Neural progenitor cell (in vitro differentiated cells): ENCODE measurements at regions not wholly inside any gene's neighbourhood (a gene's known extent, or its start where the extent isn't known, plus 50 kb on each side); places are given as distances from the start of the nearest gene placed in this dataset.

Experiments
- DNase-seq: peaks from one replicate; pipeline ENCODE4 v3.0.0-alpha.2; 2016; ENCODE audit warnings: low spot score
- H2AFZ ChIP-seq: fragments of 200-600 bp; sonication (generic); replicated peaks from 2 replicates; pipeline ENCODE4 v1.6.1; 2016; ENCODE audit warnings: antibody characterized with exemption
- H3F3A ChIP-seq: fragments of 200-600 bp; sonication (generic); 2 replicates; pipeline ENCODE4 v1.6.1; 2016; ENCODE audit warnings: antibody characterized with exemption, low read depth
- H3K27ac ChIP-seq: fragments of 200-600 bp; sonication (generic); 2 replicates; pipeline ENCODE4 v1.5.1; 2016; ENCODE audit warnings: mild to moderate bottlenecking
- H3K27me3 ChIP-seq: fragments of 200-600 bp; sonication (generic); 2 replicates; pipeline ENCODE4 v1.6.1; 2016; ENCODE audit warnings: mild to moderate bottlenecking, moderate library complexity
- H3K36me3 ChIP-seq: fragments of 200-600 bp; sonication (generic); 2 replicates; pipeline ENCODE4 v1.5.1; 2016
- H3K4me1 ChIP-seq: fragments of 200-600 bp; sonication (generic); 2 replicates; pipeline ENCODE4 v1.6.1; 2016; ENCODE audit warnings: mixed run types
- H3K4me2 ChIP-seq: fragments of 200-600 bp; sonication (generic); 2 replicates; pipeline ENCODE4 v1.6.1; 2016
- H3K4me3 ChIP-seq: fragments of 200-600 bp; sonication (generic); 2 replicates; pipeline ENCODE4 v1.5.1; 2016
- H3K79me2 ChIP-seq: fragments of 200-600 bp; sonication (generic); 2 replicates; pipeline ENCODE4 v1.6.1; 2016; ENCODE audit warnings: low read depth
- H3K9ac ChIP-seq: fragments of 200-600 bp; sonication (generic); 2 replicates; pipeline ENCODE4 v1.6.1; 2016
- H3K9me3 ChIP-seq: fragments of 200-600 bp; sonication (generic); 2 replicates; pipeline ENCODE4 v1.5.1; 2016; ENCODE audit warnings: low read depth
- H4K20me1 ChIP-seq: fragments of 200-600 bp; sonication (generic); 2 replicates; pipeline ENCODE4 v1.6.1; 2016; ENCODE audit warnings: low read depth
- H3K27ac Mint-ChIP-seq: 3 replicates; pipeline ENCODE4 v1.8.0; 2021; ENCODE audit warnings: mixed read lengths
- H3K27me3 Mint-ChIP-seq: 2 replicates; pipeline ENCODE4 v1.8.0; 2022; ENCODE audit warnings: low read depth, mild to moderate bottlenecking, inconsistent platforms, moderate library complexity, mixed read lengths; ENCODE audit not compliant: insufficient read depth
- H3K36me3 Mint-ChIP-seq: 3 replicates; pipeline ENCODE4 v1.8.0; 2021; ENCODE audit warnings: mixed read lengths
- H3K4me1 Mint-ChIP-seq: 3 replicates; pipeline ENCODE4 v1.8.0; 2021; ENCODE audit warnings: mixed read lengths
- H3K4me3 Mint-ChIP-seq: 3 replicates; pipeline ENCODE4 v1.8.0; 2021; ENCODE audit warnings: mild to moderate bottlenecking, moderate library complexity, mixed read lengths
- H3K9me3 Mint-ChIP-seq: 3 replicates; pipeline ENCODE4 v1.8.0; 2020; ENCODE audit warnings: mixed read lengths
- CTCF ChIP-seq: fragments of 200-600 bp; sonication (generic); IDR thresholded peaks from 2 replicates; pipeline ENCODE4 v1.5.1; 2017; ENCODE audit warnings: antibody characterized with exemption, mild to moderate bottlenecking
- EZH2 ChIP-seq: fragments of 200-600 bp; sonication (generic); IDR thresholded peaks from 2 replicates; pipeline ENCODE4 v1.6.1; 2017; ENCODE audit warnings: antibody characterized with exemption, mild to moderate bottlenecking, moderate library complexity
- EZH2phosphoT487 ChIP-seq: fragments of 200-600 bp; sonication (generic); IDR thresholded peaks from 2 replicates; pipeline ENCODE4 v1.6.1; 2017; ENCODE audit warnings: antibody characterized with exemption

GRCh38 chr10:52454491-52454890 lies 140.4 kb downstream of the DKK1 start:
- peaks cover 18% of the 10 kb centered on the region for H3F3A ChIP-seq
- H3K36me3 ChIP-seq = no peaks in the 10 kb centered on the region
- peaks cover 51% of the 10 kb centered on the region for H3K4me1 ChIP-seq
- no peak overlapping the region for H3K4me2 ChIP-seq
- Mint-ChIP-seq H3K9me3 (no peaks in the 10 kb centered on the region), H3K27ac (no peak overlapping the region), H3K4me3 (no peak overlapping the region), H3K27me3 (no peaks in the 10 kb centered on the region), H3K36me3 (no peaks in the 10 kb centered on the region), H3K4me1 (peaks cover 9% of the 10 kb centered on the region)
- H3K27ac ChIP-seq = no peak overlapping the region
- no peaks in the 10 kb centered on the region for H3K27me3 ChIP-seq
- H4K20me1 ChIP-seq = no peaks in the 10 kb centered on the region
- no peaks in the 10 kb centered on the region for H3K79me2 ChIP-seq
- DNase-seq = no peak
- H3K9ac ChIP-seq = no peak overlapping the region
- no peak overlapping the region for H2AFZ ChIP-seq
- no peak overlapping the region for H3K4me3 ChIP-seq
- no peaks in the 10 kb centered on the region for H3K9me3 ChIP-seq
- TF ChIP-seq CTCF = no peak
- TF ChIP-seq EZH2 = no peak
- TF ChIP-seq EZH2phosphoT487 = no peak

DNA sequence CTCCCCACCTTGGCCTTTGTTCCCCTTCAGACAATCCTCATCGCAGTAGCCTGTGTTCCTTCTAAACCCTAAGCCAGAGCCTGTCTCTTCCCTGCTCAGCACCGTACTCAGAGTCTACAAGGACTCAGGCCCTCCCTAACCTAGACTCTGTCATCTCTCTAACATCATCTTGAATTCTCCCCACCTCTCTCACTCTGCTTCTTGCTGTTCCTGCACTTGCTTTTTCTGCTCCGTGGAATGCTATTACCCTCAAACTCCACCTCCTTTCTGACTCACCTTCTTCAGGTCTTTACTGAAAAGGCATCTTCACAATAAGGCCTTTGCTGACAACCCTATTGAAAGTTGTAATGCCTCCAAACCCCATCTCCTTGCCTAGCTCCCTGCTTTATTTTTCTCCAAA lies 141.0 kb downstream of the DKK1 start:
- H3K27me3 ChIP-seq = no peaks in the 10 kb centered on the region
- Mint-ChIP-seq H3K27me3 (no peaks in the 10 kb centered on the region), H3K4me1 (peaks cover 9% of the 10 kb centered on the region), H3K27ac (no peak overlapping the region), H3K36me3 (no peaks in the 10 kb centered on the region), H3K9me3 (no peaks in the 10 kb centered on the region), H3K4me3 (no peak overlapping the region)
- H3K27ac ChIP-seq = no peak overlapping the region
- H3K9me3 ChIP-seq = no peaks in the 10 kb centered on the region
- H3F3A ChIP-seq = peaks cover 18% of the 10 kb centered on the region
- H3K4me1 ChIP-seq = peaks cover 51% of the 10 kb centered on the region
- H3K79me2 ChIP-seq = no peaks in the 10 kb centered on the region
- no peak overlapping the region for H3K4me2 ChIP-seq
- peak overlapping the region; percentile 3 for H2AFZ ChIP-seq
- H4K20me1 ChIP-seq = no peaks in the 10 kb centered on the region
- no peaks in the 10 kb centered on the region for H3K36me3 ChIP-seq
- TF ChIP-seq EZH2 = no peak
- no peak for TF ChIP-seq EZH2phosphoT487
- TF ChIP-seq CTCF = no peak
- no peak for DNase-seq
- H3K4me3 ChIP-seq = no peak overlapping the region
- H3K9ac ChIP-seq = no peak overlapping the region

GRCh38 chr10:52459097-52459496 lies 145.0 kb downstream of the DKK1 start:
- no peak overlapping the region for H3K4me3 Mint-ChIP-seq
- no peak overlapping the region for H3K27ac Mint-ChIP-seq
- H3K27ac ChIP-seq = no peak overlapping the region
- no peak overlapping the region for H3K4me2 ChIP-seq
- TF ChIP-seq EZH2phosphoT487 (no peak), EZH2 (no peak), CTCF (no peak)
- no peaks in the 10 kb centered on the region for H3K9me3 ChIP-seq
- H3K36me3 Mint-ChIP-seq = no peaks in the 10 kb centered on the region
- H3K27me3 ChIP-seq = no peaks in the 10 kb centered on the region
- no peak overlapping the region for H3K4me3 ChIP-seq
- H3K4me1 Mint-ChIP-seq = peaks cover 8% of the 10 kb centered on the region
- no peaks in the 10 kb centered on the region for H4K20me1 ChIP-seq
- no peak overlapping the region for H3K9ac ChIP-seq
- no peaks in the 10 kb centered on the region for H3K79me2 ChIP-seq
- H3K27me3 Mint-ChIP-seq = peaks cover 4% of the 10 kb centered on the region
- no peak for DNase-seq
- no peak overlapping the region for H2AFZ ChIP-seq
- no peaks in the 10 kb centered on the region for H3K36me3 ChIP-seq
- no peaks in the 10 kb centered on the region for H3K9me3 Mint-ChIP-seq
- H3K4me1 ChIP-seq = peaks cover 19% of the 10 kb centered on the region
- H3F3A ChIP-seq = peaks cover 7% of the 10 kb centered on the region
